ENCODE measurements at regions not wholly inside any gene's neighbourhood (a gene's known extent, or its start where the extent isn't known, plus 50 kb on each side); places are given as distances from the start of the nearest gene placed in this dataset.

DNA sequence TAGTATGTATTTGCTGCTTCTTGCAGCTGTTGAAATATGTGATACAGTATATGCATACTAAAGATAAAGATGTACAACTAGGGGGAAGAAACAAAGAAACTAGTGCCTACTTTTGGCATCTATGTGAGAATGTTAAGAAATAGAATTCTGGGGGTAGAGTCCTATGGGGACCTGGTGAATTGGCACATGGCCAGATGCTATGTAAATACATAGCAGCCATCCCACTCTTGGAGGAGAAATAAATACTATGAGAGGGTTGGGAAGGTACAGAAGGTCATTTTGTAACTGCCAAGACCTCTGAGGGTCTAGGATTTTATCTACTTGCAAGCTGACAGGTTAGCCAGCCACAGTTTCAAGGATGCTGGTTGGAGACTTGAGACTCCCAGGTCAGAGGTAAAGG, 298.3 kb upstream of the TBL1XR1 start:
- TF ChIP-seq, protein P1, sequence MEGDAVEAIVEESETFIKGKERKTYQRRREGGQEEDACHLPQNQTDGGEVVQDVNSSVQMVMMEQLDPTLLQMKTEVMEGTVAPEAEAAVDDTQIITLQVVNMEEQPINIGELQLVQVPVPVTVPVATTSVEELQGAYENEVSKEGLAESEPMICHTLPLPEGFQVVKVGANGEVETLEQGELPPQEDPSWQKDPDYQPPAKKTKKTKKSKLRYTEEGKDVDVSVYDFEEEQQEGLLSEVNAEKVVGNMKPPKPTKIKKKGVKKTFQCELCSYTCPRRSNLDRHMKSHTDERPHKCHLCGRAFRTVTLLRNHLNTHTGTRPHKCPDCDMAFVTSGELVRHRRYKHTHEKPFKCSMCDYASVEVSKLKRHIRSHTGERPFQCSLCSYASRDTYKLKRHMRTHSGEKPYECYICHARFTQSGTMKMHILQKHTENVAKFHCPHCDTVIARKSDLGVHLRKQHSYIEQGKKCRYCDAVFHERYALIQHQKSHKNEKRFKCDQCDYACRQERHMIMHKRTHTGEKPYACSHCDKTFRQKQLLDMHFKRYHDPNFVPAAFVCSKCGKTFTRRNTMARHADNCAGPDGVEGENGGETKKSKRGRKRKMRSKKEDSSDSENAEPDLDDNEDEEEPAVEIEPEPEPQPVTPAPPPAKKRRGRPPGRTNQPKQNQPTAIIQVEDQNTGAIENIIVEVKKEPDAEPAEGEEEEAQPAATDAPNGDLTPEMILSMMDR (IDR thresholded peaks at IDR 0.05), result no peak
- no peak for TF ChIP-seq POLR2A (IDR thresholded peaks at IDR 0.05)
